Muscle layer of colon (tissue), 2 donors: ENCODE measurements at regions not wholly inside any gene's neighbourhood (a gene's known extent, or its start where the extent isn't known, plus 50 kb on each side); places are given as distances from the start of the nearest gene placed in this dataset.
"Not testable (repeated sequence)": the region's sequence is repeated elsewhere in the genome, so short reads cannot be mapped to it uniquely, and the experiment has no call there.

ENCODE experiments used
- H3K27ac ChIP-seq: one replicate; pipeline ENCODE4 v1.7.0; 2013; ENCODE audit warnings: low read depth, mild to moderate bottlenecking, low read length, moderate library complexity
- H3K27me3 ChIP-seq, 2 donors: one replicate each; pipeline ENCODE4 v1.7.0; 2013; ENCODE audit warnings: low read length in 2 of 2, mild to moderate bottlenecking in 2 of 2; ENCODE audit not compliant: insufficient read depth in 2 of 2, control insufficient read depth in 1 of 2
- H3K36me3 ChIP-seq: one replicate; pipeline ENCODE4 v1.7.0; 2013; ENCODE audit warnings: mild to moderate bottlenecking, low read length; ENCODE audit not compliant: insufficient read depth
- H3K4me1 ChIP-seq: one replicate; pipeline ENCODE4 v1.7.0; 2013; ENCODE audit warnings: mild to moderate bottlenecking, low read length; ENCODE audit not compliant: insufficient read depth
- H3K4me3 ChIP-seq, 2 donors: one replicate each; pipeline ENCODE4 v1.7.0; 2013; ENCODE audit warnings: low read length in 2 of 2, low read depth in 1 of 2, mild to moderate bottlenecking in 1 of 2, moderate library complexity in 1 of 2
- H3K9ac ChIP-seq: one replicate; pipeline ENCODE4 v1.7.0; 2013; ENCODE audit warnings: low read length
- H3K9me3 ChIP-seq: one replicate; pipeline ENCODE4 v1.7.0; 2013; ENCODE audit warnings: mild to moderate bottlenecking, low read length
- donor health status: abdominal sarcoma.
- donor health status: Adenocarcinoma of cecum.

GRCh38 chr9:95715868-95716435 lies 159.5 kb upstream of the ERCC6L2 start:
- Histone ChIP-seq H3K27me3 (no peaks in the 10 kb centered on the region), H3K36me3 (no peaks in the 10 kb centered on the region), H3K4me1 (no peaks in the 10 kb centered on the region), H3K9me3 (no peaks in the 10 kb centered on the region), H3K4me3 (no peak overlapping the region), H3K9ac (no peak overlapping the region), H3K27ac (no peak overlapping the region)

- Histone ChIP-seq H3K27me3 (no peaks in the 10 kb centered on the region), H3K4me3 (no peak overlapping the region), H3K9me3 (no peaks in the 10 kb centered on the region), H3K36me3 (no peaks in the 10 kb centered on the region), H3K4me1 (no peaks in the 10 kb centered on the region), H3K9ac (no peak overlapping the region), H3K27ac (no peak overlapping the region)
These were observed 165.0 kb upstream of the ERCC6L2 start for GRCh38 chr9:95710446-95710845.

- no peaks in the 10 kb centered on the region for H3K9me3 ChIP-seq
- H3K9ac ChIP-seq: no peak overlapping the region
- H3K4me1 ChIP-seq: no peaks in the 10 kb centered on the region
- no peaks in the 10 kb centered on the region for H3K36me3 ChIP-seq
- H3K4me3 ChIP-seq: no peak overlapping the region
- H3K27me3 ChIP-seq: no peaks in the 10 kb centered on the region
- no peak overlapping the region for H3K27ac ChIP-seq
These were observed 178.8 kb upstream of the ERCC6L2 start for GRCh38 chr9:95696701-95697100.

- Histone ChIP-seq H3K4me1 (no peaks in the 10 kb centered on the region), H3K9me3 (no peaks in the 10 kb centered on the region), H3K36me3 (no peaks in the 10 kb centered on the region), H3K4me3 (no peak overlapping the region), H3K27ac (no peak overlapping the region), H3K9ac (no peak overlapping the region), H3K27me3 (no peaks in the 10 kb centered on the region)
These were observed 174.7 kb upstream of the PTCH1 start for GRCh38 chr9:95691435-95691834.

GRCh38 chr9:95689669-95690068 lies 172.9 kb upstream of the PTCH1 start:
- H3K9me3 ChIP-seq: no peaks in the 10 kb centered on the region
- no peaks in the 10 kb centered on the region for H3K36me3 ChIP-seq
- H3K4me1 ChIP-seq: no peaks in the 10 kb centered on the region
- no peaks in the 10 kb centered on the region for H3K27me3 ChIP-seq
- H3K4me3 ChIP-seq: no peak overlapping the region
- no peak overlapping the region for H3K27ac ChIP-seq
- H3K9ac ChIP-seq: no peak overlapping the region

- H3K27me3 ChIP-seq: no peaks in the 10 kb centered on the region
- H3K36me3 ChIP-seq: no peaks in the 10 kb centered on the region
- no peak overlapping the region for H3K27ac ChIP-seq
- no peak overlapping the region for H3K4me3 ChIP-seq
- no peak overlapping the region for H3K9ac ChIP-seq
- H3K4me1 ChIP-seq: no peaks in the 10 kb centered on the region
- no peaks in the 10 kb centered on the region for H3K9me3 ChIP-seq
These were observed 167.7 kb upstream of the PTCH1 start for GRCh38 chr9:95684516-95684915.

- H3K4me3 ChIP-seq, H3K36me3 ChIP-seq, H3K9me3 ChIP-seq, H3K9ac ChIP-seq, H3K27ac ChIP-seq, H3K27me3 ChIP-seq, H3K4me1 ChIP-seq: not testable (repeated sequence)
These were observed 163.5 kb upstream of the PTCH1 start for GRCh38 chr9:95680306-95680705.

GRCh38 chr9:95679874-95680273 lies 163.1 kb upstream of the PTCH1 start:
- H3K9me3 ChIP-seq: no peaks in the 10 kb centered on the region
- H3K36me3 ChIP-seq: no peaks in the 10 kb centered on the region
- no peaks in the 10 kb centered on the region for H3K27me3 ChIP-seq
- H3K9ac ChIP-seq: no peak overlapping the region
- no peak overlapping the region for H3K27ac ChIP-seq
- H3K4me3 ChIP-seq: no peak overlapping the region
- H3K4me1 ChIP-seq: no peaks in the 10 kb centered on the region

GRCh38 chr9:95678759-95679158 lies 162.0 kb upstream of the PTCH1 start:
- no peaks in the 10 kb centered on the region for H3K4me1 ChIP-seq
- H3K9ac ChIP-seq: no peak overlapping the region
- H3K4me3 ChIP-seq: no peak overlapping the region
- no peaks in the 10 kb centered on the region for H3K9me3 ChIP-seq
- no peak overlapping the region for H3K27ac ChIP-seq
- H3K36me3 ChIP-seq: no peaks in the 10 kb centered on the region
- no peaks in the 10 kb centered on the region for H3K27me3 ChIP-seq

GRCh38 chr9:95670122-95670521 lies 153.4 kb upstream of the PTCH1 start:
- Histone ChIP-seq H3K9ac (no peak overlapping the region), H3K27me3 (no peaks in the 10 kb centered on the region), H3K9me3 (no peaks in the 10 kb centered on the region), H3K36me3 (no peaks in the 10 kb centered on the region), H3K4me1 (no peaks in the 10 kb centered on the region), H3K4me3 (no peak overlapping the region), H3K27ac (no peak overlapping the region)

GRCh38 chr9:95669253-95669652 lies 152.5 kb upstream of the PTCH1 start:
- H3K4me1 ChIP-seq: no peaks in the 10 kb centered on the region
- no peak overlapping the region for H3K4me3 ChIP-seq
- H3K36me3 ChIP-seq: no peaks in the 10 kb centered on the region
- H3K27ac ChIP-seq: no peak overlapping the region
- no peaks in the 10 kb centered on the region for H3K27me3 ChIP-seq
- no peak overlapping the region for H3K9ac ChIP-seq
- no peaks in the 10 kb centered on the region for H3K9me3 ChIP-seq

- no peak overlapping the region for H3K9ac ChIP-seq
- no peak overlapping the region for H3K4me3 ChIP-seq
- H3K27ac ChIP-seq: no peak overlapping the region
- no peaks in the 10 kb centered on the region for H3K36me3 ChIP-seq
- no peaks in the 10 kb centered on the region for H3K27me3 ChIP-seq
- no peaks in the 10 kb centered on the region for H3K4me1 ChIP-seq
- no peaks in the 10 kb centered on the region for H3K9me3 ChIP-seq
These were observed 151.0 kb upstream of the PTCH1 start for GRCh38 chr9:95667789-95668188.
